ENCODE measurements at regions not wholly inside any gene's neighbourhood (a gene's known extent, or its start where the extent isn't known, plus 50 kb on each side); places are given as distances from the start of the nearest gene placed in this dataset.
A peak's percentile ranks its signal among the peaks of the same experiment; 100 is the strongest.

- Histone ChIP-seq H3K27ac (ENCODE audit: low read depth, low read length) (no peak overlapping the region), H3K36me3 (ENCODE audit: control insufficient read depth, low read length) (no peaks in the 10 kb centered on the region), H3K4me3 (ENCODE audit: low read length) (no peak overlapping the region), H4K20me1 (ENCODE audit: control insufficient read depth, insufficient read depth, low read depth, low read length) (no peaks in the 10 kb centered on the region), H3K27me3 (ENCODE audit: control insufficient read depth, low read length) (no peaks in the 10 kb centered on the region), H3K9me2 (replicated peaks; ENCODE audit: control insufficient read depth, low read length) (no peaks in the 10 kb centered on the region), H3K4me2 (ENCODE audit: low read length) (no peak overlapping the region), H3K79me2 (ENCODE audit: control insufficient read depth, low read length) (no peaks in the 10 kb centered on the region), H3F3A (ENCODE audit: control insufficient read depth, insufficient read depth) (no peaks in the 10 kb centered on the region), H3K4me1 (ENCODE audit: control insufficient read depth, low read length) (peaks cover 6% of the 10 kb centered on the region), H3K9me3 (ENCODE audit: control insufficient read depth, insufficient read depth, low read length) (no peaks in the 10 kb centered on the region)
- TF ChIP-seq CTCF (IDR thresholded peaks at IDR 0.05; ENCODE audit: low read depth, low read length, poor library complexity, severe bottlenecking) (no peak), EZH2phosphoT487 (IDR thresholded peaks at IDR 0.05; ENCODE audit: borderline replicate concordance, low read length) (no peak)
Measured at GRCh38 chr2:51575181-51575580, 543.2 kb upstream of the NRXN1 start.

- Histone ChIP-seq H3K4me3 (ENCODE audit: low read length) (no peak overlapping the region), H3K27ac (ENCODE audit: low read depth, low read length) (no peak overlapping the region), H3K79me2 (ENCODE audit: control insufficient read depth, low read length) (no peaks in the 10 kb centered on the region), H3K4me1 (ENCODE audit: control insufficient read depth, low read length) (peaks cover 8% of the 10 kb centered on the region), H3K9me3 (ENCODE audit: control insufficient read depth, insufficient read depth, low read length) (no peaks in the 10 kb centered on the region), H3K36me3 (ENCODE audit: control insufficient read depth, low read length) (no peaks in the 10 kb centered on the region), H3K9me2 (replicated peaks; ENCODE audit: control insufficient read depth, low read length) (no peaks in the 10 kb centered on the region), H4K20me1 (ENCODE audit: control insufficient read depth, insufficient read depth, low read depth, low read length) (no peaks in the 10 kb centered on the region), H3K4me2 (ENCODE audit: low read length) (no peak overlapping the region), H3K27me3 (ENCODE audit: control insufficient read depth, low read length) (no peaks in the 10 kb centered on the region), H3F3A (ENCODE audit: control insufficient read depth, insufficient read depth) (no peaks in the 10 kb centered on the region)
- TF ChIP-seq EZH2phosphoT487 (IDR thresholded peaks at IDR 0.05; ENCODE audit: borderline replicate concordance, low read length) (no peak), CTCF (IDR thresholded peaks at IDR 0.05; ENCODE audit: low read depth, low read length, poor library complexity, severe bottlenecking) (no peak)
Measured at GRCh38 chr2:51559026-51559425, 527.1 kb upstream of the NRXN1 start.

GRCh38 chr2:51553476-51553875 is 521.5 kb upstream of the NRXN1 start:
- Histone ChIP-seq H3K4me2 (ENCODE audit: low read length) (peak overlapping the region; percentile 23; the same call in 1 of the 2 replicates), H4K20me1 (ENCODE audit: control insufficient read depth, insufficient read depth, low read depth, low read length) (no peaks in the 10 kb centered on the region), H3F3A (ENCODE audit: control insufficient read depth, insufficient read depth) (no peaks in the 10 kb centered on the region), H3K27me3 (ENCODE audit: control insufficient read depth, low read length) (no peaks in the 10 kb centered on the region), H3K9me3 (ENCODE audit: control insufficient read depth, insufficient read depth, low read length) (no peaks in the 10 kb centered on the region), H3K9me2 (replicated peaks; ENCODE audit: control insufficient read depth, low read length) (no peaks in the 10 kb centered on the region), H3K4me3 (ENCODE audit: low read length) (no peak overlapping the region), H3K27ac (ENCODE audit: low read depth, low read length) (0 out of 2 replicates have a peak overlapping the region, but pooled peaks have one; percentile 2), H3K79me2 (ENCODE audit: control insufficient read depth, low read length) (no peaks in the 10 kb centered on the region), H3K4me1 (ENCODE audit: control insufficient read depth, low read length) (peaks cover 21% of the 10 kb centered on the region), H3K36me3 (ENCODE audit: control insufficient read depth, low read length) (no peaks in the 10 kb centered on the region)
- TF ChIP-seq EZH2phosphoT487 (IDR thresholded peaks at IDR 0.05; ENCODE audit: borderline replicate concordance, low read length): no peak
- no peak for TF ChIP-seq CTCF (IDR thresholded peaks at IDR 0.05; ENCODE audit: low read depth, low read length, poor library complexity, severe bottlenecking)

All from DOHH2 (cell line).